Right lobe of liver (tissue), 6 donors: ENCODE measurements at regions not wholly inside any gene's neighbourhood (a gene's known extent, or its start where the extent isn't known, plus 50 kb on each side); places are given as distances from the start of the nearest gene placed in this dataset.

Experiments used
- ATAC-seq, 4 donors: fragments of 200-7000 bp; cut with Tn5 transposase; one replicate each; pipeline ENCODE4 v1.9.1; 2020; ENCODE audit warnings: mild to moderate bottlenecking in 4 of 4, moderate library complexity in 4 of 4
- DNase-seq, 3 donors: peaks; one replicate each; pipeline ENCODE4 v3.0.0-alpha.2; 2020
- H3K27ac ChIP-seq, 3 donors: fragments of 200-600 bp; one replicate each; pipeline ENCODE4 v1.8.0; 2022
- H3K27me3 ChIP-seq, 2 donors: fragments of 200-600 bp; one replicate each; pipeline ENCODE4 v1.8.0; 2022
- H3K36me3 ChIP-seq, 4 donors: fragments of 200-600 bp; sonication (generic) in 1 of 4; one replicate each; pipeline versions ENCODE4 v1.5.1 to v1.8.0; 2017 to 2022; ENCODE audit warnings: control low read depth in 1 of 4
- H3K4me1 ChIP-seq, 4 donors: fragments of 200-600 bp; sonication (generic) in 1 of 4; one replicate each; pipeline versions ENCODE4 v1.5.1 to v1.8.0; 2017 to 2022; ENCODE audit warnings: control low read depth in 1 of 4
- H3K4me3 ChIP-seq, 3 donors: fragments of 200-600 bp; one replicate each; pipeline ENCODE4 v1.8.0; 2022
- H3K9me3 ChIP-seq, 4 donors: fragments of 200-600 bp; sonication (generic) in 1 of 4; one replicate each; pipeline versions ENCODE4 v1.5.1 to v1.8.0; 2017 to 2022; ENCODE audit warnings: control low read depth in 1 of 4
- POLR2A ChIP-seq: fragments of 450-650 bp; IDR thresholded peaks from one replicate; pipeline ENCODE4 v1.6.1; 2017; ENCODE audit warnings: antibody characterized with exemption, mild to moderate bottlenecking
- WGBS: methylation state at CpG from one replicate; pipeline ENCODE4 v1.1.6; 2018; ENCODE audit warnings: low coverage, low lambda C conversion rate; ENCODE audit not compliant: insufficient coverage; ENCODE audit errors: missing lambda C conversion rate; 5-methylcytosine and 5-hydroxymethylcytosine counted together
- intact Hi-C, 2 donors: fragments of 100-400 bp; cut with DNase I; formaldehyde crosslinking; loops; one replicate each; pipeline versions ENCODE4 v1.11.2 to v1.14.1; 2022
- TF ChIP-seq, protein P1 (sequence below), 4 donors: fragments of 200-600 bp in 3 of 4; fragments of 450-650 bp in 1 of 4; IDR thresholded peaks; one replicate each; pipeline versions ENCODE4 v1.5.1 to v1.8.0; 2016 to 2022; ENCODE audit warnings: antibody characterized with exemption in 4 of 4, mild to moderate bottlenecking in 2 of 4
- donor health status: DM: no; HTN: yes; CAD: no.
- donor health status: DM: no; HTN: no; CAD: no.
- donor health status: DM: no; HTN: no; CAD: no.
- donor health status: DM: no; HTN: yes; CAD: no.
- donor health status: DM: no; HTN: yes; CAD: no.

GRCh38 chr11:113578715-113579250 is 103.6 kb upstream of the DRD2 start:
- Histone ChIP-seq H3K27ac (no peak overlapping the region), H3K27me3 (no peaks in the 10 kb centered on the region), H3K4me1 (no peaks in the 10 kb centered on the region), H3K4me3 (no peak overlapping the region), H3K9me3 (no peaks in the 10 kb centered on the region), H3K36me3 (no peaks in the 10 kb centered on the region)
- ATAC-seq = no peak
- no peak for TF ChIP-seq POLR2A
- TF ChIP-seq, protein P1, sequence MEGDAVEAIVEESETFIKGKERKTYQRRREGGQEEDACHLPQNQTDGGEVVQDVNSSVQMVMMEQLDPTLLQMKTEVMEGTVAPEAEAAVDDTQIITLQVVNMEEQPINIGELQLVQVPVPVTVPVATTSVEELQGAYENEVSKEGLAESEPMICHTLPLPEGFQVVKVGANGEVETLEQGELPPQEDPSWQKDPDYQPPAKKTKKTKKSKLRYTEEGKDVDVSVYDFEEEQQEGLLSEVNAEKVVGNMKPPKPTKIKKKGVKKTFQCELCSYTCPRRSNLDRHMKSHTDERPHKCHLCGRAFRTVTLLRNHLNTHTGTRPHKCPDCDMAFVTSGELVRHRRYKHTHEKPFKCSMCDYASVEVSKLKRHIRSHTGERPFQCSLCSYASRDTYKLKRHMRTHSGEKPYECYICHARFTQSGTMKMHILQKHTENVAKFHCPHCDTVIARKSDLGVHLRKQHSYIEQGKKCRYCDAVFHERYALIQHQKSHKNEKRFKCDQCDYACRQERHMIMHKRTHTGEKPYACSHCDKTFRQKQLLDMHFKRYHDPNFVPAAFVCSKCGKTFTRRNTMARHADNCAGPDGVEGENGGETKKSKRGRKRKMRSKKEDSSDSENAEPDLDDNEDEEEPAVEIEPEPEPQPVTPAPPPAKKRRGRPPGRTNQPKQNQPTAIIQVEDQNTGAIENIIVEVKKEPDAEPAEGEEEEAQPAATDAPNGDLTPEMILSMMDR (IDR thresholded peaks at IDR 0.05) = no peak
- intact Hi-C loops = no loop called here
- no peak for DNase-seq
- 28% methylated on average over 4 of the region's 5 CpGs for WGBS

GRCh38 chr11:113578033-113578380 is 102.8 kb upstream of the DRD2 start:
- no peak for DNase-seq
- peak in 1 of 4 donors; percentile 10 for ATAC-seq
- Histone ChIP-seq H3K36me3 (no peaks in the 10 kb centered on the region), H3K4me3 (no peak overlapping the region), H3K4me1 (no peaks in the 10 kb centered on the region), H3K27me3 (no peaks in the 10 kb centered on the region), H3K27ac (no peak overlapping the region), H3K9me3 (no peaks in the 10 kb centered on the region)
- intact Hi-C loops = no loop called here
- WGBS = 42% methylated on average over 1 of the region's 1 CpG
- TF ChIP-seq, protein P1 (IDR thresholded peaks at IDR 0.05) = no peak
- no peak for TF ChIP-seq POLR2A

DNA sequence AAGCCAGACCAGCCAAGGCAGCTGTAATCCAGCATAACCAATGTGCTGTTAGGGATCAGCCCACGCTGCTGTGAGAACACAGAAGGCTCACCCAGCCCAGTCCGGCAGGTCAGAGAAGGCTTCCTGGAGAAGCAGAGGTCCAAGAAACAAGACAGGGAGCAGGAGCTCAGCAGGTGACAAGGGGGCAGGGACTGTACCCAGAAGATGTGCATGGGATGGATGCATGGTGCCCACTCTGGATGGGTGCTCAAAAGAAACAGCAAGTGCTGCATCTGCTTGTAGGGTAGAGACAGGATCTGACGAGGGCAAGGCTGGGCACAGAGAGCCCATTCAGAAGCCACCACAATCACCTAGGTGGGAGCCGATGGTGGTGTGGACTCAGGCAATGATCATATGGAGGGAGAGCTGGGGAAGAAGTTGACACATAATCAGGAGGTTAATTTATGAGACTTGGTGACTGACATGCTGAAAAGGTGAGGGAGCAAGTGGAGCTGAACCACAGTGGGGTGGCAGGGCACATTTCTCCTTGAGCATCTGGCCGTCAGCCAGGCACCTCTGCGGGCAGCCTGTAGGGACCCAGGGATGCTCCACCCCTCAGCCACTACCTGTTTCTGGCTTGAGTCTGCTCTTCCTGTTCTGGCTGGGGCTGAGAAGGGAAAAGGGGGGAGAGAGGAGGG is 102.3 kb upstream of the DRD2 start:
- H3K9me3 ChIP-seq = no peaks in the 10 kb centered on the region
- TF ChIP-seq, protein P1 (IDR thresholded peaks at IDR 0.05) = no peak
- no peak for TF ChIP-seq POLR2A
- no peak for ATAC-seq
- no peak overlapping the region for H3K4me3 ChIP-seq
- H3K4me1 ChIP-seq = no peaks in the 10 kb centered on the region
- no peaks in the 10 kb centered on the region for H3K27me3 ChIP-seq
- H3K36me3 ChIP-seq = no peaks in the 10 kb centered on the region
- intact Hi-C loops = no loop called here
- DNase-seq = no peak
- WGBS = 40% methylated on average over 5 of the region's 6 CpGs
- no peak overlapping the region for H3K27ac ChIP-seq

- DNase-seq = no peak
- ATAC-seq = no peak
- no peaks in the 10 kb centered on the region for H3K27me3 ChIP-seq
- H3K4me1 ChIP-seq = no peaks in the 10 kb centered on the region
- H3K9me3 ChIP-seq = no peaks in the 10 kb centered on the region
- TF ChIP-seq, protein P1 (IDR thresholded peaks at IDR 0.05) = no peak
- TF ChIP-seq POLR2A = no peak
- H3K27ac ChIP-seq = no peak overlapping the region
- H3K4me3 ChIP-seq = no peak overlapping the region
- intact Hi-C loops = no loop called here
- 73% methylated on average over 2 of the region's 2 CpGs for WGBS
- no peaks in the 10 kb centered on the region for H3K36me3 ChIP-seq
These were observed 99.4 kb upstream of the DRD2 start for GRCh38 chr11:113574586-113574985.
